A673 (cell line): ENCODE measurements at regions not wholly inside any gene's neighbourhood (a gene's known extent, or its start where the extent isn't known, plus 50 kb on each side); places are given as distances from the start of the nearest gene placed in this dataset.

ENCODE experiments used
- BruUV-seq: library from RNA; stranded (reverse); fragments of 400-500 nt; replicated peaks from 2 replicates; lab custom pipeline; 2021; lab: Mats Ljungman, UMichigan
- CTCF ChIA-PET: fragments of 300-600 bp; sonication (Branson Sonifier 250); formaldehyde crosslinking; loops from one replicate; lab custom pipeline; 2022; ENCODE audit warnings: antibody characterized with exemption; lab: Charles Lee
- POLR2A ChIA-PET: fragments of 300-600 bp; sonication (Branson Sonifier 250); formaldehyde crosslinking; loops from one replicate; lab custom pipeline; 2022; ENCODE audit warnings: antibody characterized with exemption; ENCODE audit not compliant: low non-redundant PET; lab: Charles Lee
- DNase-seq: peaks from one replicate; pipeline ENCODE4 v3.0.0-alpha.2; 2015; ENCODE audit warnings: low spot score
- H3K27ac ChIP-seq: fragments of 200-600 bp; sonication (generic); 2 replicates; pipeline ENCODE4 v1.5.1; 2016; ENCODE audit warnings: mixed run types, low read depth, mild to moderate bottlenecking, mixed read lengths, antibody characterized with exemption, low read length; ENCODE audit not compliant: poor library complexity, severe bottlenecking
- H3K27me3 ChIP-seq: fragments of 200-600 bp; sonication (generic); replicated peaks from 2 replicates; pipeline ENCODE4 v1.6.1; 2017; ENCODE audit warnings: mixed run types, low read depth, mild to moderate bottlenecking, mixed read lengths, antibody characterized with exemption, low read length; ENCODE audit not compliant: insufficient read depth, poor library complexity
- H3K36me3 ChIP-seq: fragments of 200-600 bp; sonication (generic); 2 replicates; pipeline ENCODE4 v1.6.1; 2016; ENCODE audit warnings: mixed run types, mild to moderate bottlenecking, mixed read lengths, antibody characterized with exemption, low read length; ENCODE audit not compliant: insufficient read depth, poor library complexity, severe bottlenecking
- H3K4me1 ChIP-seq: fragments of 200-600 bp; sonication (generic); 2 replicates; pipeline ENCODE4 v1.6.1; 2017; ENCODE audit warnings: mixed run types, mild to moderate bottlenecking, mixed read lengths, antibody characterized with exemption, low read length; ENCODE audit not compliant: insufficient read depth, poor library complexity, severe bottlenecking
- H3K4me3 ChIP-seq: fragments of 200-600 bp; sonication (generic); 2 replicates; pipeline ENCODE4 v1.5.1; 2016; ENCODE audit warnings: low read depth, mixed run types, mild to moderate bottlenecking, mixed read lengths, low read length; ENCODE audit not compliant: poor library complexity, severe bottlenecking
- H3K9me3 ChIP-seq: fragments of 200-600 bp; sonication (generic); 2 replicates; pipeline ENCODE4 v1.6.1; 2016; ENCODE audit warnings: mixed run types, low read depth, mild to moderate bottlenecking, mixed read lengths, antibody characterized with exemption, low read length; ENCODE audit not compliant: poor library complexity, severe bottlenecking
- CTCF ChIP-seq: fragments of 300-800, 200-600 bp; sonication (generic); conservative IDR thresholded peaks from 2 replicates; pipeline ENCODE4 v1.5.1; 2017; ENCODE audit warnings: low read depth, mild to moderate bottlenecking, antibody characterized with exemption, low read length, moderate library complexity, mixed read lengths
- EZH2 ChIP-seq: fragments of 200-600 bp; sonication (generic); IDR thresholded peaks from 2 replicates; pipeline ENCODE4 v1.6.1; 2017; ENCODE audit warnings: borderline replicate concordance, low read depth, mild to moderate bottlenecking, mixed read lengths, antibody characterized with exemption, low read length; ENCODE audit not compliant: poor library complexity, severe bottlenecking
- intact Hi-C: fragments of 100-400 bp; cut with micrococcal nuclease; formaldehyde crosslinking; loops from one replicate; pipeline ENCODE4 v1.10.0; 2022; ENCODE audit not compliant: unreplicated experiment

- H3K27ac ChIP-seq, result no peak overlapping the region
- CTCF ChIA-PET, result no interaction called here
Observed at GRCh38 chr1:90387805-90388204, 329.3 kb downstream of the BARHL2 start.

GRCh38 chr1:90386899-90387720 is 330.0 kb downstream of the BARHL2 start:
- Histone ChIP-seq H3K4me1 (no peaks in the 10 kb centered on the region), H3K27me3 (no peaks in the 10 kb centered on the region), H3K36me3 (no peaks in the 10 kb centered on the region), H3K27ac (no peak overlapping the region), H3K4me3 (no peak overlapping the region), H3K9me3 (no peaks in the 10 kb centered on the region)
- intact Hi-C loops, result no loop called here
- no peak for DNase-seq
- TF ChIP-seq EZH2 (no peak), CTCF (no peak)
- ChIA-PET POLR2A (no interaction called here), CTCF (no interaction called here)
- BruUV-seq, result no TSS peak

More at GRCh38 chr1:90387805-90388204, 329.3 kb downstream of the BARHL2 start:
- TF ChIP-seq CTCF, result no peak
- POLR2A ChIA-PET, result no interaction called here
- Histone ChIP-seq H3K27me3 (no peaks in the 10 kb centered on the region), H3K36me3 (no peaks in the 10 kb centered on the region), H3K9me3 (no peaks in the 10 kb centered on the region), H3K4me3 (no peak overlapping the region), H3K4me1 (no peaks in the 10 kb centered on the region)
- BruUV-seq, result no TSS peak
- intact Hi-C loops, result no loop called here
- no peak for DNase-seq

- no TSS peak for BruUV-seq
- no peaks in the 10 kb centered on the region for H3K4me1 ChIP-seq
- no peaks in the 10 kb centered on the region for H3K9me3 ChIP-seq
- POLR2A ChIA-PET, result no interaction called here
- no peaks in the 10 kb centered on the region for H3K27me3 ChIP-seq
- no peak overlapping the region for H3K27ac ChIP-seq
- CTCF ChIA-PET, result no interaction called here
- DNase-seq, result no peak
- intact Hi-C loops, result no loop called here
- H3K4me3 ChIP-seq, result no peak overlapping the region
- TF ChIP-seq CTCF (no peak), EZH2 (no peak)
- no peaks in the 10 kb centered on the region for H3K36me3 ChIP-seq
Observed at GRCh38 chr1:90384193-90384592, 332.9 kb downstream of the BARHL2 start.
